H1 (cell line): ENCODE measurements at regions not wholly inside any gene's neighbourhood (a gene's known extent, or its start where the extent isn't known, plus 50 kb on each side); places are given as distances from the start of the nearest gene placed in this dataset.

Experiments used
- CTCF ChIA-PET: fragments of 300-600 bp; sonication (Branson Sonifier 250); formaldehyde crosslinking; loops from one replicate; lab custom pipeline; 2021; ENCODE audit not compliant: partially characterized antibody; lab: Charles Lee
- POLR2A ChIA-PET: fragments of 300-600 bp; sonication (Branson Sonifier 250); formaldehyde crosslinking; loops from one replicate; lab custom pipeline; 2021; ENCODE audit warnings: inconsistent platforms; ENCODE audit not compliant: partially characterized antibody; lab: Charles Lee
- DNase-seq, 2 experiments: peaks; one replicate each; pipeline versions ENCODE4 v3.0.0 to v3.0.0-alpha.2; 2010 to 2022; ENCODE audit warnings: low spot score in 2 of 2, low read depth in 1 of 2, mixed read lengths in 1 of 2
- FAIRE-seq: peaks from 2 replicates; lab custom pipeline; 2011; peaks lifted over from hg19 to GRCh38; lab: Jason Lieb, UNC
- H2AFZ ChIP-seq: 2 replicates; pipeline ENCODE4 v1.8.1; 2012; ENCODE audit warnings: low read length, inconsistent platforms
- H2AK5ac ChIP-seq: 2 replicates; pipeline ENCODE4 v1.6.1; 2013; ENCODE audit warnings: low read depth, low read length
- H2BK120ac ChIP-seq: replicated peaks from 2 replicates; pipeline ENCODE3; 2013; ENCODE audit warnings: low read depth, low read length, inconsistent platforms
- H2BK12ac ChIP-seq: 2 replicates; pipeline ENCODE4 v1.6.1; 2013; ENCODE audit warnings: low read depth, low read length
- H2BK15ac ChIP-seq: 2 replicates; pipeline ENCODE4 v1.6.1; 2013; ENCODE audit warnings: low read length
- H2BK20ac ChIP-seq: 2 replicates; pipeline ENCODE4 v1.6.1; 2013; ENCODE audit warnings: low read length
- H2BK5ac ChIP-seq: 2 replicates; pipeline ENCODE4 v1.6.1; 2013; ENCODE audit warnings: low read depth, low read length
- H3K14ac ChIP-seq: 2 replicates; pipeline ENCODE4 v1.6.1; 2013; ENCODE audit warnings: inconsistent platforms; ENCODE audit not compliant: insufficient read length
- H3K18ac ChIP-seq: 2 replicates; pipeline ENCODE4 v1.6.1; 2013; ENCODE audit warnings: low read length; ENCODE audit errors: extremely low read depth
- H3K23ac ChIP-seq: 2 replicates; pipeline ENCODE4 v1.6.1; 2013; ENCODE audit warnings: inconsistent platforms; ENCODE audit not compliant: insufficient read length
- H3K23me2 ChIP-seq: 2 replicates; pipeline ENCODE4 v1.6.1; 2013; ENCODE audit warnings: low read depth, low read length
- H3K27ac ChIP-seq: 2 replicates; pipeline ENCODE4 v1.6.1; 2011; ENCODE audit warnings: low read depth, low read length, inconsistent platforms
- H3K27me3 ChIP-seq, 4 experiments: replicated peaks in 1 of 4; 1 replicate in 1 of 4; 2 replicates in 3 of 4; pipeline versions ENCODE4 v1.6.1 to v1.8.1; 2011 to 2013; ENCODE audit warnings: low read length in 3 of 4, mild to moderate bottlenecking in 3 of 4, inconsistent platforms in 2 of 4, mixed read lengths in 2 of 4, moderate library complexity in 1 of 4; ENCODE audit not compliant: control insufficient read depth in 3 of 4, insufficient read depth in 3 of 4; ENCODE audit errors: extremely low read depth in 1 of 4
- H3K36me3 ChIP-seq, 4 experiments: 2 replicates each; pipeline versions ENCODE4 v1.6.1 to v1.8.1; 2011 to 2013; ENCODE audit warnings: mild to moderate bottlenecking in 4 of 4, low read length in 3 of 4, moderate library complexity in 2 of 4, control low read depth in 1 of 4, inconsistent platforms in 1 of 4; ENCODE audit not compliant: insufficient read depth in 4 of 4, control insufficient read depth in 2 of 4
- H3K4ac ChIP-seq: replicated peaks from 2 replicates; pipeline ENCODE3; 2013; ENCODE audit warnings: low read length, low read depth, mixed read lengths, inconsistent platforms; ENCODE audit not compliant: insufficient read length
- H3K4me1 ChIP-seq, 4 experiments: replicated peaks in 1 of 4; 1 replicate in 1 of 4; 2 replicates in 3 of 4; pipeline versions ENCODE4 v1.6.1 to v1.8.1; 2011 to 2013; ENCODE audit warnings: low read length in 3 of 4, inconsistent platforms in 2 of 4, mixed read lengths in 1 of 4; ENCODE audit not compliant: insufficient read depth in 4 of 4, control insufficient read depth in 3 of 4
- H3K4me2 ChIP-seq, 2 experiments: 2 replicates each; pipeline versions ENCODE4 v1.6.1 to v1.8.1; 2011 to 2013; ENCODE audit warnings: low read depth in 2 of 2, low read length in 2 of 2, control low read depth in 1 of 2, inconsistent platforms in 1 of 2, mild to moderate bottlenecking in 1 of 2; ENCODE audit not compliant: insufficient read depth in 1 of 2
- H3K4me3 ChIP-seq, 4 experiments: fragments of 200-600, 300-600 bp in 1 of 4; sonication (generic), shearing (Covaris generic), sonication (Bioruptor Twin) in 1 of 4; 2 replicates each; pipeline versions ENCODE4 v1.5.1 to v1.8.1; 2011 to 2016; ENCODE audit warnings: low read length in 4 of 4, low read depth in 3 of 4, control low read depth in 2 of 4, inconsistent platforms in 2 of 4, mild to moderate bottlenecking in 2 of 4, mixed read lengths in 1 of 4, moderate library complexity in 1 of 4; ENCODE audit not compliant: insufficient read depth in 2 of 4; ENCODE audit errors: extremely low read depth in 1 of 4
- H3K56ac ChIP-seq: replicated peaks from 2 replicates; pipeline ENCODE3; 2013; ENCODE audit warnings: low read depth, mild to moderate bottlenecking, mixed read lengths, low read length, inconsistent platforms; ENCODE audit not compliant: insufficient read length
- H3K79me1 ChIP-seq: 2 replicates; pipeline ENCODE4 v1.6.1; 2013; ENCODE audit warnings: low read depth, low read length, control low read depth
- H3K79me2 ChIP-seq, 2 experiments: 2 replicates each; pipeline versions ENCODE4 v1.6.1 to v1.8.1; 2012 to 2013; ENCODE audit warnings: low read length in 2 of 2, mild to moderate bottlenecking in 2 of 2, inconsistent platforms in 1 of 2; ENCODE audit not compliant: insufficient read depth in 2 of 2, control insufficient read depth in 1 of 2
- H3K9ac ChIP-seq, 4 experiments: replicated peaks in 1 of 4; 1 replicate in 1 of 4; 2 replicates in 3 of 4; pipeline versions ENCODE4 v1.6.1 to v1.8.1; 2011 to 2013; ENCODE audit warnings: low read depth in 3 of 4, low read length in 3 of 4, control low read depth in 2 of 4, mild to moderate bottlenecking in 2 of 4, moderate library complexity in 2 of 4, inconsistent platforms in 1 of 4; ENCODE audit errors: extremely low read depth in 1 of 4
- H3K9me3 ChIP-seq, 2 experiments: 2 replicates each; pipeline versions ENCODE4 v1.6.1 to v1.8.1; 2012 to 2013; ENCODE audit warnings: mild to moderate bottlenecking in 2 of 2, moderate library complexity in 2 of 2, control low read depth in 1 of 2, inconsistent platforms in 1 of 2, low read depth in 1 of 2, low read length in 1 of 2, mixed read lengths in 1 of 2; ENCODE audit not compliant: insufficient read depth in 2 of 2
- H4K20me1 ChIP-seq, 2 experiments: replicated peaks in 1 of 2; 2 replicates each; pipeline versions ENCODE3 to v1.8.1; 2011 to 2013; ENCODE audit warnings: inconsistent platforms in 2 of 2, low read length in 2 of 2, mild to moderate bottlenecking in 1 of 2; ENCODE audit not compliant: insufficient read depth in 2 of 2, control insufficient read depth in 1 of 2
- H4K5ac ChIP-seq: 2 replicates; pipeline ENCODE4 v1.6.1; 2013; ENCODE audit warnings: low read length, low read depth, mixed read lengths, inconsistent platforms; ENCODE audit not compliant: insufficient read length
- H4K8ac ChIP-seq: 2 replicates; pipeline ENCODE4 v1.8.0; 2013; ENCODE audit warnings: mild to moderate bottlenecking, moderate library complexity, low read length, inconsistent platforms; ENCODE audit not compliant: insufficient read depth; ENCODE audit errors: extremely low read depth
- H4K91ac ChIP-seq: replicated peaks from 2 replicates; pipeline ENCODE3; 2013; ENCODE audit warnings: low read length, mixed read lengths, inconsistent platforms; ENCODE audit not compliant: insufficient read length
- CEBPB ChIP-seq: IDR thresholded peaks from 2 replicates; pipeline ENCODE4 v1.6.1; 2012; ENCODE audit warnings: low read depth, low read length
- CTBP2 ChIP-seq: IDR thresholded peaks from 2 replicates; pipeline ENCODE4 v1.7.0; 2011; ENCODE audit warnings: borderline replicate concordance, mild to moderate bottlenecking, moderate library complexity, mixed read lengths, low read length; ENCODE audit not compliant: insufficient read depth, insufficient read length
- HDAC2 ChIP-seq, 2 experiments: fragments of 300-600 bp in 1 of 2; sonication (generic) in 1 of 2; IDR thresholded peaks; 2 replicates each; pipeline ENCODE4 v1.6.1; 2011 to 2012; ENCODE audit warnings: low read depth in 2 of 2, low read length in 2 of 2, mild to moderate bottlenecking in 2 of 2, moderate library complexity in 2 of 2, borderline replicate concordance in 1 of 2, inconsistent platforms in 1 of 2
- JUN ChIP-seq: IDR thresholded peaks from 2 replicates; pipeline ENCODE4 v1.6.1; 2011; ENCODE audit warnings: low read depth, mild to moderate bottlenecking, improper control_type of control experiment, low read length
- MAFK ChIP-seq: IDR thresholded peaks from 2 replicates; pipeline ENCODE4 v1.6.1; 2012; ENCODE audit warnings: low read depth, mild to moderate bottlenecking, improper control_type of control experiment, low read length
- POU5F1 ChIP-seq: IDR thresholded peaks from 2 replicates; pipeline ENCODE4 v1.6.1; 2011; ENCODE audit warnings: low read depth, mild to moderate bottlenecking, low read length, moderate library complexity
- RAD21 ChIP-seq, 2 experiments: IDR thresholded peaks in 1 of 2; conservative IDR thresholded peaks in 1 of 2; 2 replicates each; pipeline ENCODE4 v1.6.1; 2011; ENCODE audit warnings: low read depth in 2 of 2, low read length in 2 of 2, improper control_type of control experiment in 1 of 2, inconsistent platforms in 1 of 2, mild to moderate bottlenecking in 1 of 2, moderate library complexity in 1 of 2
- SIN3A ChIP-seq, 2 experiments: IDR thresholded peaks in 1 of 2; conservative IDR thresholded peaks in 1 of 2; 2 replicates each; pipeline ENCODE4 v1.6.1; 2011 to 2012; ENCODE audit warnings: low read length in 2 of 2, improper control_type of control experiment in 1 of 2, low read depth in 1 of 2, mild to moderate bottlenecking in 1 of 2
- TCF12 ChIP-seq: IDR thresholded peaks from 2 replicates; pipeline ENCODE4 v1.6.1; 2011; ENCODE audit warnings: low read depth, mild to moderate bottlenecking, low read length
- YY1 ChIP-seq: IDR thresholded peaks from 2 replicates; pipeline ENCODE4 v1.6.1; 2011; ENCODE audit warnings: low read depth, mild to moderate bottlenecking, low read length
- WGBS, 2 experiments: shearing (Covaris generic) in 1 of 2; methylation state at CpG; one replicate each; pipeline versions ENCODE4 v1.1.6 to v1.1.7; 2013 to 2015; ENCODE audit warnings: low lambda C conversion rate in 2 of 2, mixed read lengths in 2 of 2, inconsistent platforms in 1 of 2, low coverage in 1 of 2, missing lambda C conversion rate in 1 of 2; ENCODE audit not compliant: insufficient replicate concordance in 2 of 2, insufficient coverage in 1 of 2, insufficient read length in 1 of 2; ENCODE audit errors: extremely low coverage in 1 of 2, missing lambda C conversion rate in 1 of 2; 5-methylcytosine and 5-hydroxymethylcytosine counted together

DNA sequence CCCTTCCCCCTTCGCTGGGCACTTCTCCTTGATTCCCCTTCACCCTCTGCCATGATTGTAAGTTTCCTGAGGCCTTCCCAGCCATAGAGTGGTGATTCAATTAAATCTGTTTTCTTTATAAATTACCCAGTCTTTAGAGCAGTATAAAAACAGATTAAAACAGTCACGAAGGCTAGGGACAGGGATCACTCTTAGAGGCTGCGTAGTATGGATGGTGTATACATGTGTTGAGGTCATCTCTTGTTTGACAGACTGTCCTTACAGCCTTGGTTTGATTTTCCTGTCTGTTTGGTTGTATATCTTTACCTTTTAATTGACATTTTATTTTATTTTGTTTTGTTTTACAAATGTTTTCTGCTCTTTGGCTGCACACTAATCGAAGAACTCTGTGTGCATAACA is 1155.7 kb upstream of the CDH18 start:
- Histone ChIP-seq H3K56ac (no peak overlapping the region), H2AFZ (no peak overlapping the region), H3K4me1 (no peaks in the 10 kb centered on the region), H2AK5ac (no peak overlapping the region), H3K4ac (no peak overlapping the region), H4K8ac (no peak overlapping the region), H3K4me2 (no peak overlapping the region), H2BK5ac (no peak overlapping the region), H4K91ac (no peak overlapping the region), H4K5ac (no peak overlapping the region), H3K23ac (no peak overlapping the region), H3K9ac (no peak overlapping the region), H3K27me3 (no peaks in the 10 kb centered on the region), H2BK15ac (no peak overlapping the region), H2BK20ac (no peak overlapping the region), H3K27ac (no peak overlapping the region), H3K14ac (no peak overlapping the region), H3K9me3 (no peaks in the 10 kb centered on the region), H2BK120ac (no peak overlapping the region), H4K20me1 (no peaks in the 10 kb centered on the region), H3K79me1 (no peaks in the 10 kb centered on the region), H3K79me2 (no peaks in the 10 kb centered on the region), H3K36me3 (no peaks in the 10 kb centered on the region), H2BK12ac (no peak overlapping the region), H3K4me3 (no peak overlapping the region), H3K18ac (no peak overlapping the region), H3K23me2 (no peaks in the 10 kb centered on the region)
- 96% methylated on average over 4 of the region's 4 CpGs; no CpG with 5 or more reads in 1 of the 2 experiments for WGBS, 2 experiments
- POLR2A ChIA-PET, result no interaction called here
- FAIRE-seq (no peak), DNase-seq (no peak)
- CTCF ChIA-PET, result no interaction called here
- TF ChIP-seq SIN3A (conservative IDR thresholded peaks at IDR 0.05 in 1 of 2, IDR thresholded peaks at IDR 0.05 in 1 of 2; ENCODE audit: low read depth in 1 of 2, low read length in 2 of 2) (no peak), TCF12 (no peak), JUN (no peak), YY1 (no peak), MAFK (no peak), POU5F1 (no peak), CEBPB (no peak), RAD21 (IDR thresholded peaks at IDR 0.05 in 1 of 2, conservative IDR thresholded peaks at IDR 0.05 in 1 of 2; ENCODE audit: low read depth in 2 of 2, low read length in 2 of 2) (no peak), HDAC2 (IDR thresholded peaks at IDR 0.05; ENCODE audit: borderline replicate concordance in 1 of 2, low read depth in 2 of 2, low read length in 2 of 2) (no peak), CTBP2 (no peak)
